H1 (cell line): ENCODE measurements at regions not wholly inside any gene's neighbourhood (a gene's known extent, or its start where the extent isn't known, plus 50 kb on each side); places are given as distances from the start of the nearest gene placed in this dataset.

ENCODE experiments used
- CTCF ChIA-PET: fragments of 300-600 bp; sonication (Branson Sonifier 250); formaldehyde crosslinking; loops from one replicate; lab custom pipeline; 2021; ENCODE audit not compliant: partially characterized antibody; lab: Charles Lee
- POLR2A ChIA-PET: fragments of 300-600 bp; sonication (Branson Sonifier 250); formaldehyde crosslinking; loops from one replicate; lab custom pipeline; 2021; ENCODE audit warnings: inconsistent platforms; ENCODE audit not compliant: partially characterized antibody; lab: Charles Lee
- DNase-seq, 2 experiments: peaks; one replicate each; pipeline versions ENCODE4 v3.0.0 to v3.0.0-alpha.2; 2010 to 2022; ENCODE audit warnings: low spot score in 2 of 2, low read depth in 1 of 2, mixed read lengths in 1 of 2
- FAIRE-seq: peaks from 2 replicates; lab custom pipeline; 2011; peaks lifted over from hg19 to GRCh38; lab: Jason Lieb, UNC
- H2AFZ ChIP-seq: 2 replicates; pipeline ENCODE4 v1.8.1; 2012; ENCODE audit warnings: low read length, inconsistent platforms
- H2AK5ac ChIP-seq: 2 replicates; pipeline ENCODE4 v1.6.1; 2013; ENCODE audit warnings: low read depth, low read length
- H2BK120ac ChIP-seq: replicated peaks from 2 replicates; pipeline ENCODE3; 2013; ENCODE audit warnings: low read depth, low read length, inconsistent platforms
- H2BK12ac ChIP-seq: 2 replicates; pipeline ENCODE4 v1.6.1; 2013; ENCODE audit warnings: low read depth, low read length
- H2BK15ac ChIP-seq: 2 replicates; pipeline ENCODE4 v1.6.1; 2013; ENCODE audit warnings: low read length
- H2BK20ac ChIP-seq: 2 replicates; pipeline ENCODE4 v1.6.1; 2013; ENCODE audit warnings: low read length
- H2BK5ac ChIP-seq: 2 replicates; pipeline ENCODE4 v1.6.1; 2013; ENCODE audit warnings: low read depth, low read length
- H3K14ac ChIP-seq: 2 replicates; pipeline ENCODE4 v1.6.1; 2013; ENCODE audit warnings: inconsistent platforms; ENCODE audit not compliant: insufficient read length
- H3K18ac ChIP-seq: 2 replicates; pipeline ENCODE4 v1.6.1; 2013; ENCODE audit warnings: low read length; ENCODE audit errors: extremely low read depth
- H3K23ac ChIP-seq: 2 replicates; pipeline ENCODE4 v1.6.1; 2013; ENCODE audit warnings: inconsistent platforms; ENCODE audit not compliant: insufficient read length
- H3K23me2 ChIP-seq: 2 replicates; pipeline ENCODE4 v1.6.1; 2013; ENCODE audit warnings: low read depth, low read length
- H3K27ac ChIP-seq: 2 replicates; pipeline ENCODE4 v1.6.1; 2011; ENCODE audit warnings: low read depth, low read length, inconsistent platforms
- H3K27me3 ChIP-seq, 4 experiments: replicated peaks in 1 of 4; 1 replicate in 1 of 4; 2 replicates in 3 of 4; pipeline versions ENCODE4 v1.6.1 to v1.8.1; 2011 to 2013; ENCODE audit warnings: low read length in 3 of 4, mild to moderate bottlenecking in 3 of 4, inconsistent platforms in 2 of 4, mixed read lengths in 2 of 4, moderate library complexity in 1 of 4; ENCODE audit not compliant: control insufficient read depth in 3 of 4, insufficient read depth in 3 of 4; ENCODE audit errors: extremely low read depth in 1 of 4
- H3K36me3 ChIP-seq, 4 experiments: 2 replicates each; pipeline versions ENCODE4 v1.6.1 to v1.8.1; 2011 to 2013; ENCODE audit warnings: mild to moderate bottlenecking in 4 of 4, low read length in 3 of 4, moderate library complexity in 2 of 4, control low read depth in 1 of 4, inconsistent platforms in 1 of 4; ENCODE audit not compliant: insufficient read depth in 4 of 4, control insufficient read depth in 2 of 4
- H3K4ac ChIP-seq: replicated peaks from 2 replicates; pipeline ENCODE3; 2013; ENCODE audit warnings: low read length, low read depth, mixed read lengths, inconsistent platforms; ENCODE audit not compliant: insufficient read length
- H3K4me1 ChIP-seq, 4 experiments: replicated peaks in 1 of 4; 1 replicate in 1 of 4; 2 replicates in 3 of 4; pipeline versions ENCODE4 v1.6.1 to v1.8.1; 2011 to 2013; ENCODE audit warnings: low read length in 3 of 4, inconsistent platforms in 2 of 4, mixed read lengths in 1 of 4; ENCODE audit not compliant: insufficient read depth in 4 of 4, control insufficient read depth in 3 of 4
- H3K4me2 ChIP-seq, 2 experiments: 2 replicates each; pipeline versions ENCODE4 v1.6.1 to v1.8.1; 2011 to 2013; ENCODE audit warnings: low read depth in 2 of 2, low read length in 2 of 2, control low read depth in 1 of 2, inconsistent platforms in 1 of 2, mild to moderate bottlenecking in 1 of 2; ENCODE audit not compliant: insufficient read depth in 1 of 2
- H3K4me3 ChIP-seq, 4 experiments: fragments of 200-600, 300-600 bp in 1 of 4; sonication (generic), shearing (Covaris generic), sonication (Bioruptor Twin) in 1 of 4; 2 replicates each; pipeline versions ENCODE4 v1.5.1 to v1.8.1; 2011 to 2016; ENCODE audit warnings: low read length in 4 of 4, low read depth in 3 of 4, control low read depth in 2 of 4, inconsistent platforms in 2 of 4, mild to moderate bottlenecking in 2 of 4, mixed read lengths in 1 of 4, moderate library complexity in 1 of 4; ENCODE audit not compliant: insufficient read depth in 2 of 4; ENCODE audit errors: extremely low read depth in 1 of 4
- H3K56ac ChIP-seq: replicated peaks from 2 replicates; pipeline ENCODE3; 2013; ENCODE audit warnings: low read depth, mild to moderate bottlenecking, mixed read lengths, low read length, inconsistent platforms; ENCODE audit not compliant: insufficient read length
- H3K79me1 ChIP-seq: 2 replicates; pipeline ENCODE4 v1.6.1; 2013; ENCODE audit warnings: low read depth, low read length, control low read depth
- H3K79me2 ChIP-seq, 2 experiments: 2 replicates each; pipeline versions ENCODE4 v1.6.1 to v1.8.1; 2012 to 2013; ENCODE audit warnings: low read length in 2 of 2, mild to moderate bottlenecking in 2 of 2, inconsistent platforms in 1 of 2; ENCODE audit not compliant: insufficient read depth in 2 of 2, control insufficient read depth in 1 of 2
- H3K9ac ChIP-seq, 4 experiments: replicated peaks in 1 of 4; 1 replicate in 1 of 4; 2 replicates in 3 of 4; pipeline versions ENCODE4 v1.6.1 to v1.8.1; 2011 to 2013; ENCODE audit warnings: low read depth in 3 of 4, low read length in 3 of 4, control low read depth in 2 of 4, mild to moderate bottlenecking in 2 of 4, moderate library complexity in 2 of 4, inconsistent platforms in 1 of 4; ENCODE audit errors: extremely low read depth in 1 of 4
- H3K9me3 ChIP-seq, 2 experiments: 2 replicates each; pipeline versions ENCODE4 v1.6.1 to v1.8.1; 2012 to 2013; ENCODE audit warnings: mild to moderate bottlenecking in 2 of 2, moderate library complexity in 2 of 2, control low read depth in 1 of 2, inconsistent platforms in 1 of 2, low read depth in 1 of 2, low read length in 1 of 2, mixed read lengths in 1 of 2; ENCODE audit not compliant: insufficient read depth in 2 of 2
- H4K20me1 ChIP-seq, 2 experiments: replicated peaks in 1 of 2; 2 replicates each; pipeline versions ENCODE3 to v1.8.1; 2011 to 2013; ENCODE audit warnings: inconsistent platforms in 2 of 2, low read length in 2 of 2, mild to moderate bottlenecking in 1 of 2; ENCODE audit not compliant: insufficient read depth in 2 of 2, control insufficient read depth in 1 of 2
- H4K5ac ChIP-seq: 2 replicates; pipeline ENCODE4 v1.6.1; 2013; ENCODE audit warnings: low read length, low read depth, mixed read lengths, inconsistent platforms; ENCODE audit not compliant: insufficient read length
- H4K8ac ChIP-seq: 2 replicates; pipeline ENCODE4 v1.8.0; 2013; ENCODE audit warnings: mild to moderate bottlenecking, moderate library complexity, low read length, inconsistent platforms; ENCODE audit not compliant: insufficient read depth; ENCODE audit errors: extremely low read depth
- H4K91ac ChIP-seq: replicated peaks from 2 replicates; pipeline ENCODE3; 2013; ENCODE audit warnings: low read length, mixed read lengths, inconsistent platforms; ENCODE audit not compliant: insufficient read length
- BCL11A ChIP-seq, 2 experiments: IDR thresholded peaks; one replicate each; pipeline ENCODE4 v1.6.1; 2011; ENCODE audit warnings: low read depth in 2 of 2, low read length in 2 of 2, mild to moderate bottlenecking in 2 of 2
- RBBP5 ChIP-seq: IDR thresholded peaks from 2 replicates; pipeline ENCODE4 v1.7.1; 2012; ENCODE audit warnings: low read depth, mild to moderate bottlenecking, inconsistent platforms, low read length, moderate library complexity, borderline replicate concordance
- RFX5 ChIP-seq: IDR thresholded peaks from 2 replicates; pipeline ENCODE4 v1.6.1; 2011; ENCODE audit warnings: low read depth, low read length, improper control_type of control experiment, borderline replicate concordance
- SAP30 ChIP-seq: fragments of 300-600 bp; sonication (generic); IDR thresholded peaks from 2 replicates; pipeline ENCODE4 v1.7.1; 2012; ENCODE audit warnings: low read length, moderate library complexity, mild to moderate bottlenecking, inconsistent platforms; ENCODE audit not compliant: insufficient read depth, insufficient replicate concordance
- WGBS, 2 experiments: shearing (Covaris generic) in 1 of 2; methylation state at CpG; one replicate each; pipeline versions ENCODE4 v1.1.6 to v1.1.7; 2013 to 2015; ENCODE audit warnings: low lambda C conversion rate in 2 of 2, mixed read lengths in 2 of 2, inconsistent platforms in 1 of 2, low coverage in 1 of 2, missing lambda C conversion rate in 1 of 2; ENCODE audit not compliant: insufficient replicate concordance in 2 of 2, insufficient coverage in 1 of 2, insufficient read length in 1 of 2; ENCODE audit errors: extremely low coverage in 1 of 2, missing lambda C conversion rate in 1 of 2; 5-methylcytosine and 5-hydroxymethylcytosine counted together

- H2BK120ac ChIP-seq, result no peak overlapping the region
- no peak overlapping the region for H2BK5ac ChIP-seq
- no peaks in the 10 kb centered on the region for H3K79me2 ChIP-seq
- H3K23ac ChIP-seq, result no peak overlapping the region
- TF ChIP-seq RFX5 (no peak), SAP30 (no peak), RBBP5 (no peak), BCL11A (IDR thresholded peaks at IDR 0.05; ENCODE audit: low read depth in 2 of 2, low read length in 2 of 2) (no peak)
- H3K4me3 ChIP-seq, result no peak overlapping the region
- H3K4me1 ChIP-seq, result peaks cover 0 to 3% (median 0%) of the 10 kb centered on the region in 4 experiments; a peak in 1 of 7 replicates
- WGBS, 2 experiments, result 87% methylated on average over 4 of the region's 4 CpGs; no CpG with 5 or more reads in 1 of the 2 experiments
- no peak overlapping the region for H4K91ac ChIP-seq
- FAIRE-seq (no peak), DNase-seq (no peak)
- H2BK20ac ChIP-seq, result no peak overlapping the region
- no peaks in the 10 kb centered on the region for H3K27me3 ChIP-seq
- H3K79me1 ChIP-seq, result no peaks in the 10 kb centered on the region
- H3K9ac ChIP-seq, result no peak overlapping the region
- H2BK15ac ChIP-seq, result no peak overlapping the region
- H3K36me3 ChIP-seq, result no peaks in the 10 kb centered on the region
- H4K5ac ChIP-seq, result no peak overlapping the region
- no peak overlapping the region for H3K4ac ChIP-seq
- H4K20me1 ChIP-seq, result no peaks in the 10 kb centered on the region
- H3K18ac ChIP-seq, result no peak overlapping the region
- H2AK5ac ChIP-seq, result no peak overlapping the region
- ChIA-PET POLR2A (no interaction called here), CTCF (no interaction called here)
- no peaks in the 10 kb centered on the region for H3K23me2 ChIP-seq
- no peak overlapping the region for H3K14ac ChIP-seq
- H2BK12ac ChIP-seq, result no peak overlapping the region
- H3K4me2 ChIP-seq, result no peak overlapping the region
- H3K56ac ChIP-seq, result no peak overlapping the region
- no peak overlapping the region for H3K27ac ChIP-seq
- no peaks in the 10 kb centered on the region for H3K9me3 ChIP-seq
- no peak overlapping the region for H2AFZ ChIP-seq
- no peak overlapping the region for H4K8ac ChIP-seq
These were observed 360.8 kb downstream of the GPATCH2 start for GRCh38 chr1:217270101-217270500.
